IPS-20b (cell line): ENCODE measurements at regions not wholly inside any gene's neighbourhood (a gene's known extent, or its start where the extent isn't known, plus 50 kb on each side); places are given as distances from the start of the nearest gene placed in this dataset.

Source experiments
- H3K27ac ChIP-seq: one replicate; pipeline ENCODE4 v1.5.1; 2013; ENCODE audit warnings: low read length
- H3K27me3 ChIP-seq: 2 replicates; pipeline ENCODE4 v1.6.1; 2013; ENCODE audit warnings: mild to moderate bottlenecking, low read length, inconsistent platforms; ENCODE audit not compliant: insufficient read depth
- H3K36me3 ChIP-seq: 2 replicates; pipeline ENCODE4 v1.6.1; 2013; ENCODE audit warnings: low read depth, mild to moderate bottlenecking, inconsistent platforms, low read length, moderate library complexity; ENCODE audit not compliant: insufficient read depth
- H3K4me1 ChIP-seq: 2 replicates; pipeline ENCODE4 v1.6.1; 2013; ENCODE audit warnings: mild to moderate bottlenecking, control low read depth, inconsistent platforms, low read length, moderate library complexity; ENCODE audit not compliant: insufficient read depth
- H3K4me3 ChIP-seq: 2 replicates; pipeline ENCODE4 v1.5.1; 2013; ENCODE audit warnings: mild to moderate bottlenecking, low read length, inconsistent platforms
- H3K9ac ChIP-seq: 2 replicates; pipeline ENCODE4 v1.6.1; 2013; ENCODE audit warnings: low read depth, mild to moderate bottlenecking, inconsistent platforms, low read length, moderate library complexity
- H3K9me3 ChIP-seq: 2 replicates; pipeline ENCODE4 v1.6.1; 2013; ENCODE audit warnings: mild to moderate bottlenecking, low read depth, low read length, inconsistent platforms; ENCODE audit not compliant: insufficient read depth

DNA sequence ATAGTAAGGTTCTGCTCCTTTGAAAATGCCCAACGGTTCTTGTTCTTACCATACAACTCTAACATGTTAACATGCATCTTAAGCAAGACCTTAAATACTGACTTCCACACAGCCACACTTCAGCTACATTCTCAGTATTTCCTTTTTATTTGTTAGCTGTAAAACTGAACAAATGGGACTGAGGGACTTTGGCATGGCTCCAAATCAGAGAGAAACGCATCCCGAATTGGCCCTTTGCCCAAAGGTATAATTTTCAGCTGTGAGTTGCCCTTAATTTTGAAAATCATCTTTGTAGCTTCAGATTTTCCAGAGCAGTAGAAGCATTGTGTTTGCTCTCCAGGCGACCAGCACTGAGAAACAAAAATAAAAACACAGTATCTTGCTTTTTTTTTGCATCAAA lies 56.4 kb downstream of the NEUROD6 start:
- Histone ChIP-seq H3K36me3 (no peaks in the 10 kb centered on the region), H3K9me3 (no peaks in the 10 kb centered on the region), H3K27me3 (no peaks in the 10 kb centered on the region), H3K27ac (no peak overlapping the region), H3K4me1 (no peaks in the 10 kb centered on the region), H3K4me3 (no peak overlapping the region), H3K9ac (no peak overlapping the region)

DNA sequence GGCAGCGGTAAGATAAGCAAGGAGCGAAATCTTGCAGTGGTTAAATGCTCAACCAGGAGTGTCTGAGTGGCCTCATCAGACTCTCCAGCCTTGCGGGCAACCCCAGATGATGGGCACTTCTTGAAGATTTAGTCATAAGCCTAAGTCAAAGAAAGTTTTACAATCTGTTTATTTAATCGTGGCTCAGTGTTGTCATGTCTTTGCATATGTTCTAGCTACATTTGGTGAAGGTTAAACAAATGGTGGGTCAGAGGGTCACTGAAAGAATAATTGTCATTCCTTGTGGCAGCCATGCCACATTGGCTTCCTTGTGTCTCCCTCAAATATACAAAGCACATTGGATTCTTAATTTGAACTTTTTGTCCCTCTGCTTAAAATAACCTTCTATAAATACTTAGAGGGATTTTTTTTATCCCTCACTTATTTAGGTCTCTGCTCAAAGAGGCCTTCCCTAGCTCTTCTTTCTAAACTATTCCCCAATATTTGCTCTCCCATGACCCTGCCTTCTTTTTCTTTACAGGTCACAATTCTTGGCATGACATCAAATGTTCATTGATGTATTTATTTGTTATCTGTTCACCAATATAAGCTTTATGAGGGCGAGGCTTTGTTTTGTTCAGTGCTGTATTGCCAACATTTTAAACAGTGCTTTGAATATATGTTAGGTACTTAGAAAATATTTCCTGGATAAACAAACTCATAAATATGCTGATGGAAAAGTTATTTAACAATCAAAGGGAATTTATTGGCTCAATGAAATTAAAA lies 68.7 kb downstream of the NEUROD6 start:
- Histone ChIP-seq H3K36me3 (no peaks in the 10 kb centered on the region), H3K9me3 (no peaks in the 10 kb centered on the region), H3K27ac (no peak overlapping the region), H3K27me3 (no peaks in the 10 kb centered on the region), H3K9ac (no peak overlapping the region), H3K4me1 (no peaks in the 10 kb centered on the region), H3K4me3 (no peak overlapping the region)

GRCh38 chr7:31267486-31267885 lies 73.0 kb downstream of the NEUROD6 start:
- no peaks in the 10 kb centered on the region for H3K27me3 ChIP-seq

DNA sequence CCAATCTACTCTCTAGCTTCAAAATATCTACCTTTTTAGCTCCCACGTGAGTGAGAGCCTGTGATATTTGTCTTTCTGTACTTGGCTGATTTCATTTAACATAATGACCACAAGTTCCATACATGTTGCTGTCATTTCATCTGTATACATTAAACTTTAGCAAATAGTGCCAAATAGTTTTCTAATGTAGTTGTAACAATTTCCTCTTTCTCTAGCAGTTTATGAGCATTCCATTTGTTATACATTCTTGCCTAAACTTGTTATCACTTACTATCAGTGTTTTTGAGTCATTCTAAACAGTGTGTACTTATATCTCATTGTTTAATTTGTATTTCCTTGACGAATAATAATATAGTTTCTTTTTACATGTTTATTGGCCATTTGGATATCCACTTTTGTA lies 77.2 kb downstream of the NEUROD6 start:
- H3K4me3 ChIP-seq = no peak overlapping the region
- no peak overlapping the region for H3K27ac ChIP-seq
- H3K27me3 ChIP-seq = no peaks in the 10 kb centered on the region
- H3K4me1 ChIP-seq = 0 out of 2 replicates have a peak, but pooled peaks cover 3% of the 10 kb centered on the region
- no peak overlapping the region for H3K9ac ChIP-seq
- no peaks in the 10 kb centered on the region for H3K9me3 ChIP-seq
- H3K36me3 ChIP-seq = no peaks in the 10 kb centered on the region

More at GRCh38 chr7:31267486-31267885, 73.0 kb downstream of the NEUROD6 start:
- Histone ChIP-seq H3K27ac (no peak overlapping the region), H3K36me3 (no peaks in the 10 kb centered on the region), H3K9me3 (no peaks in the 10 kb centered on the region), H3K9ac (no peak overlapping the region), H3K4me1 (no peaks in the 10 kb centered on the region), H3K4me3 (no peak overlapping the region)

DNA sequence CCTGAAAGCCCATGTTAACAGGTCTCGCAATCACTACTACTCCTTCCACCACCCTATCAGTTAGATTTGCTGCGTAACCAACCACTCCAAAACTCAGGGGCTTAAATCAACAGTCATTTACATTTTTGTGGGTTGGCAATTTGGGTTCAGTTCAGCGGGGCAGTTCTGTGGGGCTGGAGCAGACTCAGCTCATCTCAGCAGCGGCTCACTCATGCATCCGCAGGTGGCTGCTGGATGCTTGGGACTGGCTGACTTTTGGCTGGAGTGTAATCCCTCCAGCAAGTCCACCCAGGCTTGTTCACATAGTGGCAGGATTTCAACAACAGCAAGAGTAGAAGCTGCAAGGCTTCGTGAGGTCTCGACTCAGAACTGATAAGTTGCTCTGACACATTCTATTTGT lies 79.2 kb downstream of the NEUROD6 start:
- Histone ChIP-seq H3K36me3 (no peaks in the 10 kb centered on the region), H3K4me3 (no peak overlapping the region), H3K4me1 (peaks cover 17% of the 10 kb centered on the region), H3K9me3 (no peaks in the 10 kb centered on the region), H3K27ac (no peak overlapping the region), H3K9ac (no peak overlapping the region), H3K27me3 (no peaks in the 10 kb centered on the region)

- Histone ChIP-seq H3K27me3 (no peaks in the 10 kb centered on the region), H3K4me1 (peaks cover 22% of the 10 kb centered on the region), H3K27ac (no peak overlapping the region), H3K4me3 (no peak overlapping the region), H3K9ac (no peak overlapping the region), H3K36me3 (no peaks in the 10 kb centered on the region), H3K9me3 (no peaks in the 10 kb centered on the region)
Measured at GRCh38 chr7:31260851-31261250, 79.7 kb downstream of the NEUROD6 start.

DNA sequence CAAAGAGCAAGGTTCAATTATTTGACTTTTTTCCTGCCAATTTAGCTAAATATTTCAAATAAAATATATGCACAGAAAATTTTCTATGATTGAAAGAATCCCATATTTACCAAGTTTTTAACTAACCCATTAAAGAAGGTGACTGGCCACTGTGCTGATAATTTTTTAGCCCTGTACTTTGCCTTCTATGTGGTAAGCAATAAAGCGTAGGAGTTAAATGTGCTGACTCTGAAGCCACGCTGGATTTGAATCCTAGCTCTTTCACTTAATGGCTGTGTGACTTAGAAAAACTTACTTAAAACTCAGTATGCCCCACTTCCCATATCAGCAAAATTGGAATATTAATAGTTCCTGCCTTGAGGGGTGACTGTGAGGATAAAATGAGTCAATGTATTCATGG lies 82.1 kb downstream of the NEUROD6 start:
- H3K27ac ChIP-seq = no peak overlapping the region
- peaks cover 30% of the 10 kb centered on the region for H3K4me1 ChIP-seq
- no peaks in the 10 kb centered on the region for H3K36me3 ChIP-seq
- H3K9ac ChIP-seq = no peak overlapping the region
- no peak overlapping the region for H3K4me3 ChIP-seq
- no peaks in the 10 kb centered on the region for H3K27me3 ChIP-seq
- H3K9me3 ChIP-seq = no peaks in the 10 kb centered on the region

- Histone ChIP-seq H3K4me1 (peaks cover 36% of the 10 kb centered on the region), H3K27me3 (no peaks in the 10 kb centered on the region), H3K27ac (no peak overlapping the region), H3K4me3 (peak overlapping the region; percentile 36; the same call in 1 of the 2 replicates), H3K36me3 (no peaks in the 10 kb centered on the region), H3K9me3 (no peaks in the 10 kb centered on the region), H3K9ac (no peak overlapping the region)
Measured at GRCh38 chr7:31256506-31256905, 84.0 kb downstream of the NEUROD6 start.

GRCh38 chr7:31254926-31255325 lies 85.6 kb downstream of the NEUROD6 start:
- Histone ChIP-seq H3K27me3 (peaks cover 7% of the 10 kb centered on the region; the same call in 1 of the 2 replicates), H3K36me3 (no peaks in the 10 kb centered on the region), H3K4me3 (no peak overlapping the region), H3K9ac (no peak overlapping the region), H3K27ac (no peak overlapping the region), H3K4me1 (peaks cover 39% of the 10 kb centered on the region), H3K9me3 (no peaks in the 10 kb centered on the region)

DNA sequence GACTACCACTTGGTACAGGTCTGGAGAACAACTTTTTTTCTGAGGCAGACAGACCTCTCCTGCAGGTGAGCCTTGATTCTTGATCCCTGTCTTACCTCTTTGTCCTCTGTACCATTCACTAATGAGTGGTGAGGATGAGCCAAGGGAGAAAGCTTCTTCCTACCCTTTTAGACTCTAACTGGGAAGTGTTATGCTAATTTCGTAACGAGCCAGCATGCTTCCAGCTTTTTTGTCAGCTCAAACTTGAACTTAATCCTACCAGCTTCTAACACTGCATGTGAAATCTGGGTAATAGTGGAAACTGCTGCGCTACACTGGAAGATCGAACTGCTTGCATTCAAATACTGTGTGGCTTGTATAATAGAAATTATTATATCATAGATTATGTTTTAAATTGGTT lies 87.0 kb downstream of the NEUROD6 start:
- Histone ChIP-seq H3K36me3 (no peaks in the 10 kb centered on the region), H3K27ac (no peak overlapping the region), H3K27me3 (peaks cover 10% of the 10 kb centered on the region; the same call in 1 of the 2 replicates), H3K4me3 (no peak overlapping the region), H3K4me1 (peaks cover 40% of the 10 kb centered on the region), H3K9me3 (no peaks in the 10 kb centered on the region), H3K9ac (no peak overlapping the region)

DNA sequence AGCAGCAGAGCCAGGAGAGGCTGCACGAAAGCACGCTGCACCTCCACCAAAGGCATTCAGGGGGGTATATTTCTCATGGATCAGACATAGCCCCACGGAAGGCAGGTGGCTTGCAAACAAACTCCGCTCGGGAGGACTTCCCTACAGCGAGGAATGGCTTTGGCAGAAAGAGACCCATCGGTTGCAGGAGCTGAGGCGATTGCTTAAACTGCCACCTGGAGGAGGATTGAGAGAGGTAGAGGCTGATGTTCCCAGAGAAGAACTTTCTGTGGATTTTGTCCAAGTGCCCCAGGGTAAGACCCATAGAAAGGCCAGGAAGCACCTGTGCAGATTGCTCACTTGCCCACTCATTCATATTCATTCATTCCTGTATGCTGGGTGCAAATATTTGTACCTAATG lies 89.1 kb downstream of the NEUROD6 start:
- no peak overlapping the region for H3K9ac ChIP-seq
- no peak overlapping the region for H3K27ac ChIP-seq
- H3K4me1 ChIP-seq = peaks cover 25% of the 10 kb centered on the region
- no peaks in the 10 kb centered on the region for H3K9me3 ChIP-seq
- no peaks in the 10 kb centered on the region for H3K36me3 ChIP-seq
- peaks cover 10% of the 10 kb centered on the region; the same call in 1 of the 2 replicates for H3K27me3 ChIP-seq
- H3K4me3 ChIP-seq = no peak overlapping the region

- Histone ChIP-seq H3K4me3 (no peak overlapping the region), H3K27ac (no peak overlapping the region), H3K36me3 (no peaks in the 10 kb centered on the region), H3K4me1 (peaks cover 18% of the 10 kb centered on the region), H3K9me3 (no peaks in the 10 kb centered on the region), H3K9ac (no peak overlapping the region), H3K27me3 (peaks cover 10% of the 10 kb centered on the region; the same call in 1 of the 2 replicates)
Measured at GRCh38 chr7:31249671-31250070, 90.9 kb downstream of the NEUROD6 start.
